CD4-positive, alpha-beta T cell treated with Interleukin-6 at 100 ng/mL for 8 hours (primary cell): ENCODE measurements at regions not wholly inside any gene's neighbourhood (a gene's known extent, or its start where the extent isn't known, plus 50 kb on each side); places are given as distances from the start of the nearest gene placed in this dataset.
"Not testable (repeated sequence)": the region's sequence is repeated elsewhere in the genome, so short reads cannot be mapped to it uniquely, and the experiment has no call there.

Source experiments
- DNase-seq: peaks from one replicate; pipeline ENCODE4 v3.0.0-alpha.2; 2020; ENCODE audit warnings: mixed read lengths, low spot score

DNA sequence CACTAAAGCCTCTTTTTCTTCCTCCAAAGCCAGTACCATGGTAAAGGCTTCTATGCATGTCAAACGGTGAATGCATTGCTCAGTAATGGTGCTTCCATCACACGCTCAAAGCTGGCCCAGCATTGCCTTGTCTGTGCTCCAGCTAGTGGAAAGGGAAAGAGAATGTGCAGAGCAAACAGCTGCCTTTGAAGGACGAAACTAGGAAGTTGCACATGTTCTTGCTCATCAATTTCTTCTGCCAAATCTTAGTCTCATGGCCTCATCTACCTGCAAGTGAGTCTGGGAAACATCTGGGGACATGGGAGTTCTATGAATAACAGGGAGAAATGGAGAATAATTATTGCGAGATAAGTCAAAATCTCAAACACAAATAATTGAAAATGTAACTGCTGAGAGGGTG lies 216.5 kb upstream of the SSTR4 start:
- no peak for DNase-seq

DNA sequence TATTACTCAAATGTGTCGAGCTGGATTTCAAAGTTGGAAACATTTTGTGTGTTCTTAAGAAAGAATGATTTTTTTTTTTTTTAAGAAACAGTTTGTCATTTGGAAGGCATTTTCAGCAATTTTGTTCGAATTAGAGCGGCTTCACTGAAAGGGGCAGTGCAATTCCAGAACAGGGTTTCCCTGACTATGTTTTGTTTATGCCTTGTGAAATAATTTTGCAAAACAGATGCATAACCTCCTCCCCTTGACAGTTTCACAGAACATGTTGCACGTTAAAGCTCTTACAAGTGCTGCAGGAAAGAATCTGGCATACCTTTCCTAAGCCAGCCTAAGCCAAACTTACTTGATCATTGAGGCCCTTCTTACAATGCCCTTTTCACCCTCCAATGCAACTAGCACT lies 216.0 kb upstream of the SSTR4 start:
- DNase-seq: no peak

DNA sequence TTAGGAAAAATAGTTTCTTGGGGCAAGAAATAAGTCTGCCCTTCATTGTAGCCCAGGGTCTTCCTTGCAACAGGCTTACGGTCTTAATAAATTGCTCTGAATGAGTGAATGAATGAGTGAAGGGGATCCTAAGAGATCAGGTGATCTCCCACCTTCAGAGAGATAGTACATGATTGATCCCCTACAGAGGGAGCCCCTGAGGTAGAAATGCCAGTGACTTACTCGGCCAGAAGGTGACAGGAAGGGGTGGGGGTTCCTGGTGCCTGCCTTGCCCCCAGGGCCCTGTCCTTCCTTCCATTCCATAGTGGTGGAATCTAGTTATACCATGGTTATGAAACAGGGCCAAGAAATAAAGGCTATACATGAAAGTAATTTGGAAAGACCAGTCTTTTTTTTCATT lies 215.3 kb upstream of the SSTR4 start:
- no peak for DNase-seq

DNA sequence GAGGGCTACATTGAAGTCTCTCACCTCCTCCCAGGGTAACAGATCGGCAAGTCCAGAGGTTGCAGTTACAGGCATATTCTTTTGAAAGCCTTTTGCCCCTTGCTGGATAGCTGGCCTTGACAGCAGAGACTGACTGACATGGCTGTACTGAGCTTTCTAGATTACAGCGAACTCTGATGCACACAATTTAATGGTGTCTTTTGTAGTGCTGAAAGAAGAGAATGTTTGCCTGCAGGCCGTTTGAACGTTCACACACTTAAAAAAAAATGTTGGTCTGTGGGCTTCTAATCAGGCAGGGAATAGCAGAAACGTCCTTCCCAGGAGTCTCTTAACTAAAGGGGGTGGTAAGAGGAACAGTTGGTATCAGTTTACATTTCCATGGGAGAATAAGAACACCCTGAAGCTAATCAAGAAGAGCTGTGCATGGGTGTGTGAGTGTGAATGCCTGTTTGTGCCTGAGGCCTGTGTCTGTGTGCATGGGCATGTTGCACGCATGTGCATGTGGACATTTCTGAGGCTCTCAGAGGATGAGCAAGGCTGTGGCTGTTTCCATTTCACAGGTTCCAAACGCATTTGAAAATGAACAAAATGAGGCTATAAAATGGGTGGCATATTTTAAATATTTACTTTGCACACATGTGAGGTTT lies 213.9 kb upstream of the SSTR4 start:
- DNase-seq: no peak

DNA sequence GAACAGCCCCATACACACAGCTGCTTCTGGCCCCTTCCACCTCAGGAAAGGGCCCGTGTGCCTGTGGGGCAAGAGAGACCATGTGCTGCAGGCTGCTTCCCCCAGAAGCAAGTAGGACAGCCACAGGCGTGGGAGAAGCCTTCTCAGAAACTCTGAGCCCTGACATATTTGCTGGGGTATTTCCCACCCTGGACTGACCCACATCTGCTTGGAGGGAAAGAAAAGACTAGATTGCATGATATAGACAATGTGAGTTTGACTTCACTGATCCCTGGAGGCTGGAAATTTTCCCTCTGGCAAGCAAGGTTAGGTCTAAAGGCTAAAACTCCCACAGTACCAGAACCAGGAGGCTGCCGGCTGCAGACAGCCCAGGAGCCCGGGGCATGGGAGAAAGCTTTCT lies 213.3 kb upstream of the SSTR4 start:
- no peak for DNase-seq

DNA sequence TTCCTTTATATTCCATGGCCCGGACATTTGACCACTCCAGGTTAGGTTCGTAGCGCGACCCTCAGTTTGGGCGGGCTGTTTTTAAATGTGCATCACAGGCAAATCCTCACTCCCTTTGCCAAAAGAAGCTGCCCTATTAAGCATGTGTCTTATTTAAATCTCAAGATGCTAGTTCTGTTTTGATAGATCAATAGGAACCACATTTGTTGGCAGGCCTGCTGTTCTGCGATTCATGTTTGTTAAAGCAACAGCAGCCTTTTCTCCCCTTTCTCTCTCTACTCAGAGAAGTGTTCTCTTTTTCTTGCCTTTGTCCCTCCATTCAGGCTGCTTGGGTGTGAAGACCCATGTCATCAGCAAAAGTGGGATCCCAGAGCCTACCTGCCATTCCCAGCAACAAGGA lies 212.0 kb upstream of the SSTR4 start:
- no peak for DNase-seq

DNA sequence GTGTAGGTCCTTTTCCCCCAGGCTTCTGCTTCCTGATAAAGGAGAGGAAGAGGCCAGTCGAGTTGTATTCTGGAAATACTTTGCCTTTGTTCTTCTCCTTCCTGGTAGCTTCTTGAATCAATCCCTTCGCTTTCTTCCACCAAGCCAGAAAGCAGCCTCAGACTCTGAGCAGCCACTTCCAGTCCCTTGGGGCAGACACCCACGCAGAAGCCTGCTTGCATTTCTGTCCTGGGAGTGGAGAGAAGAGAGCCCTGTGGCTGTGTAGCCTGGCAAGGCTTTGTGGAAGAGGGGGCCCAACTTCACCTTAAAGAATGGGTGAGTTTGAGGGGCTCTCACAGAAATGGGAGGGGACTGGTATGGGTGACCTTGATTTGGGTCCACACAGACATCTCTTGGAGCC lies 211.0 kb upstream of the SSTR4 start:
- no peak for DNase-seq

DNA sequence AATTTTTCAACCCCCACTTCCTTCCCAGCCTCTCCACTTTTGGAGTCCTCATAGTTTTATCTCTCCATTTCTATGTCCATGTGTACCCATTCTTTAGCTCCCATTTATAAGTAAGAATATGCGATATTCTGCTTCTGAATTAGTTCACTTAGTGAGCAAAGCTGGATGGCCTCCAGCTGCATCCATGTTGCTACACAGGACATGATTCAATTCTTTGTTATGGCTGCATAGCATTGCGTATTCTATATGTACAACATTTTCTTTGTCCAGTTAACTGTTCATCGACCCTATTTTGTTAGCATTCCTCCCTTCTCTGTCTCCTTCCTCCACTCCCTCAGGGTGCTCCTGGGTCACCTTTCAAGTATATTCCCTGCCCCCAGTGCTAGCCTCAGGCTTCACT lies 210.0 kb upstream of the SSTR4 start:
- no peak for DNase-seq

DNA sequence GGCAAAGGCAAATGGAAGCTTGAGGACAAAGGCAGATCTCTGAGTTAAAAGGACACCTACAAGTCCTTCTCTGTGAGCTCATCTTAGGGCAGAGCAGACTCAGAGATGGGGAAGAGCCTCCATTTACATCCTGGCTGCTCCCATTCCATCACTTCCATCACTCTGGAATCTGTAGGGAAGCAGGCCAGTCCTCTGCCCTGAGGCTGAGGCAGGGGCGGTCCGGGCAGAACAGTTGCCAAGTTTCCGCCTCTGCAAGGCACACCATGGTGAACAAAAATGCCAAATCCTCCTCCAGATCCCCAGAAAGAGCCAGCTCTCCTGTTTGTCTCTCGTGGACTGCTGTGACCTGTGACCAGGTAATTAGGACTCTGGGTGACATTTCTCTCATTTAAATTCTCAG lies 209.6 kb upstream of the SSTR4 start:
- DNase-seq: no peak

DNA sequence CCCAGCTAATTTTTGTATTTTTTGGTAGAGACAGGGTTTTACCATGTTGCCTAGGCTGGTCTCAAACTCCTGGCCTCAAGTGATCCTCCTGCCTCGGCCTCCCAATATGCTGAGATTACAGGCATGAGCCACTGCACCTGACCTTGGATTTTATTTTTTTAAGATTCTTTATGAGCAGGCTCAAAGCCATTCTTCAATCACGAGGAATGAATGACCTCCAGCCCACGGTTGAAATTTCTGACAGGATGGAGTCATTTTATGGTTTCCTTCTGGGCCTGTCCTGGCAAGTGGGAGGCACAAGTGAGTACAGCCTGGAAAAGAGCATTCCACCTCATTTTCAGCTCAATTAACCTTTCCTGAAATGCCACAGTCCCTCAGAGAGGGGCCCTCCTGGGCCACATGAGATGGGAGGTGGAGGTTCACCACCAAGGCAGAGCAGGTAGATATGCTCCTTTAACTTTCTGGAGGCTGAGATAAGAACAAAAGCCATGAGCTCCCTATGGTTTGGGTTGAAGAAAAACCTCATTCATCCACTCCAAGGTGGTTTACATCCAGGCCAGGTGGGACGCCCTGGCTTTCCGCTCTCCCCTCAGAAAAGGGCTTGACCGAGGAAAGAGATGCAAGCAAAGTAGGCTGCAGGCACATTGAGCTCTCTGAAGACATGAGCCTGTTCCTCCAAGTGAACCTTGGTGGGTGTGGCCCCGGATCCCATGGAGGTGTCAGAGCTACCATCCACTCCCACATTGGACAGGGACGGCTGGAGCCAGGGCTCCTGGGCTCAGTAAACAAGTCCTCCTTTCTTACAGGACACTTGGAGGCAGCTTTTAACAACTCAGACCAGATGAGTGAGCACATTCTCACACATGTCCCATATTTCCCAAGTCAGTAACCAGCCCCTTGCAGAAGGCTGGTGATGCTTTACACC lies 208.5 kb upstream of the SSTR4 start:
- DNase-seq: no peak

DNA sequence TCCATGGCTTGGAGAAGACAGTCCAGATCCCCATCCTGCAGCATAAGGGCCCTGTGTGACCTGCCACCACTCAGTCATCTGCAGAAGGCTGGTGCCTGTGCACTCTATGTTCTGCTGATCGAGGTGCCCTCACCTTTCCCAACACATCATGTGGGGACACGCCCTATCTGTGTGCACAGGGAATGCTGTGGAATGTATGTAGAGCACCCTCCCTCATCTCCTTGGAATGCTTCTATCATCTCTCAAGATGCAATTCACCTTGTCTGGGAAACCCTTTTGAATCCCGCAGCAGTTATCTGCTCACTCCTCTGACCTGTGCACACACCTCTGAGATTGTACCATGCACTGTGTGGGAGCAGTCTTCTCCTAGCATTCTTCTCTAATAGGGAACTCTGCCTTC lies 207.2 kb upstream of the SSTR4 start:
- no peak for DNase-seq

DNA sequence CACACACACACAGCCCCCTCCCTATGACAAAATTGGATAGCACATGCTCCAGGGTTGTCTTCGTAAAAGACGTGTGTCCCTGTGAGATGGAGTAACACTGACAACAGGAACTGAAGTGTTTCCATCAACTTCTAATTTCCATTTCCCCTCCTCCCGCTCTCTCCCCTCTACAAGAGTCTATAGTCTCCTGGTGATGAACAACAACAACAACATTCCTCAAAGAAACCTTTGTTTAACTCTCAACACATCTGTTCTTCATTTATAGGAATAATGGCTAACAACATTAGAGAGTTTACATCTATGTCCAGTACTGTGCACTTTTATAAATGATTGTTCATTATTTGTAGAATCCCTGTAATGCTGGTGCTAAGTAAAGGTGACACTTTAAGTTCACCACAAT lies 205.8 kb upstream of the SSTR4 start:
- no peak for DNase-seq

DNA sequence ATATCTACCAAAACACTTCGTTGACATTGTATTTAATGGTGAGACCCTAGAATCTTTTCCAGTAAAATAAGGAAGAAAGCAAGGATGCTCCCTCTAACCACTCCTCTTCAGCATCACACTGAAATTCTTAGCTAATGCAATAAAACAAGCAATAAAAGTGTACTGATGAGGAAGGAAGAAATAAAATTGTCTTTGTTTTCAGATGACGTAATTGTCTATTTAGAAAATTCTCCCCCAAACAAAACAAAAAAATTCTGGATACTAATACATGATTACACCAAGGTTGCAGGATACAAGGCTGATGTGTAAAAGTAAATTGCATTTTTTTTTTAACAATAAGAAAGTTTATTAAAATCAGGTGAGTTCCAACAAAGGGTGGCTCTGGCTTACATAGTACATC lies 205.0 kb upstream of the SSTR4 start:
- DNase-seq: no peak

DNA sequence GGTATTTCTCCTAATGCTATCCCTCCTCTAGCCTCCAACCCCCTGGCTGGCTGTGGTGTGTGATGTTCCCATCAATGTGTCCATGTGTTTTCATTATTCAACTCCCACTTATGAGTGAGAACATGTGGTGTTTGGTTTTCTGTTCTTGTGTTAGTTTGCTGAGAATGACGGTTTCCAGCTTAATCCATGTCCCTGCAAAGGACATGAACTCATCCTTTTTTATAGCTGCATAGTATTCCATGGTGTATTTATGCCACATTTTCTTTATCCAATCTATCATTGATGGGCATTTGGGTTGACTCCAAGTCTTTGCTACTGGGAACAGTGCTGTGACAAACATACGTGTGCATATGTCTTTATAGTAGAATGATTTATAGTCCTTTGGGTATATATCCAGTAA lies 204.4 kb upstream of the SSTR4 start:
- DNase-seq: not testable (repeated sequence)

DNA sequence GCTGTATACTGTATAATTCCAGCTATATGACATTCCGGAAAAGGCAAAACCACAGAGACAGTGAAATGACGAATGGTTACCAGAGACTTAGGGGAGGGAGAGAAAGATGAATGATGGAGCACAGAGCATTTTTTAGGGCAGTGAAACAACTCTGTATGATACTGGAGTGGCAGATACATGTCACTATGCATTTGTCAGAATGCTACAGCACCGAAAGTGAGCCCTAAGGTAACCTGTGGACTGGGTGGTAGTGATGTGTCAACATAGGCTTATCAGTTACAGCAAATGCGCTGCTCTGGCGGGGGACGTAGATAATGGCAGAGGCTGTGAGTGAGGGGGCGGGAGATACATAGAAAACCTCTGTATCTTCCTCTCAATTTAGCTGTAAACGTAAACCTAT lies 201.3 kb upstream of the SSTR4 start:
- DNase-seq: no peak

DNA sequence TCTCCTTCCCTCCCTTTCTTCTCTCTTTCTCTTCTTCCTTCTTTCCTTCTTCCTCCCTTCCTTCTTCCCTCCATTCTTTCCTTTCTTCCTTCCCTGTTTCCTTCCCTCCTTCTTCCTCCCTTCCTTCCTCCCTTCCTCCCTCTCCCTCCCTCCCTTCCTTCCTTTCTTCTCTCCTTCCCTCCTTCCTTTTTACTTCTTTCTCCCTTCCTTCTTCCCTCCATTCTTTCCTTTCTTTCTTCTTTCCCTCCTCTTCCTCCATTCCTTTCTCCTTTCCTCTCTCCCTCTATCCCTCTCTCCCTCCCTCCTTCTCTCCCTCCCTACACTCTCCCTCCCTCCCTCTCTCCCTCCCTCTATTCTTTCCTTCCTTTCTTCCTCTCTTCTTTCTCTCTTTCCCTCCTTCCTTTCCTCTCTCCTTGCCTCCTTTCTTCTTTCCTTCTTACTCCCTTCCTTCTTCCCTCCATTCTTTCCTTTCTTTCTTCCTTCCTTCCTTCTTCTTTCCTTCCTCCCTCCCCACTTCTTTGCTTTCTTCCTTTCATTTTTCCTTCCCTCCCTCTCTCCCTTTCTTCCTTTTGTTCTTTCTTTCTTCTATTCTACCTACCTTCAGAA lies 200.4 kb upstream of the SSTR4 start:
- DNase-seq: no peak

DNA sequence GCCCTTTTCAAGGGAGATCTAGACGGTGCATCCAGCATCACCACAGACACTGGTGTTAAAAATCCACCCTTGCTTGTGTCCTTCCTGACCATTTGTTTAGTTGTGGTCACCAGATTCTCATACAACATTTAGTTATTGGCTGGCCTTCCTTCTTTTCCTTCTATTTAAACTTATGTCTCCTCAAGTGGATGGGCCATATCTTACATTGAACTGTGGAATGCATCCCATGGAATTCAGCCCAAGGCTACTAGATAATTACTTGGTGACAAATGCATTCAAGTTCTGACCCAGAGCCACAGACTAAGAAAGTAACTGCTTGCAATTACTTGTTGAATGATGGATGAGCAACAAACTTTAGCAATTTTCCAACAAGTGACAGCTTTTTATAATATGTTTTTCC lies 198.9 kb upstream of the SSTR4 start:
- no peak for DNase-seq

DNA sequence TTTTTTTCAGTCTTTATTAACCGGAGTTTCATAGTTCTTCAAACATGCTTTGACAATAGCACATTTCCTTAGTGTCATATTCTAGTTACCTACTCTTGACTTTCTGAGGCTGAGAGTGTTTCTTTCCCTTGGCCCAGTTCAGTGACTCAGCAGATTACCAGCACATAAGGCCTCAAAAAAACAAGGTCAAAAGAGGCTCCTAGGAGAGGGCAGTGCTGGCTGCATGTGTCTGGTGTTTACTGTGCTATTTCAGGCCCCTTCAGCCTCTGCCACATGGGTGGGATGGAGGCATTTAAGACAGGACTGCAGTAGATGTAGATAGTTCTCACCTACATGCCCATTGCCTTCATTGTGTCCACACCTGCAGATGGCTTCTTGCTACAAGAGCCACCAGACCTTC lies 198.2 kb upstream of the SSTR4 start:
- no peak for DNase-seq

DNA sequence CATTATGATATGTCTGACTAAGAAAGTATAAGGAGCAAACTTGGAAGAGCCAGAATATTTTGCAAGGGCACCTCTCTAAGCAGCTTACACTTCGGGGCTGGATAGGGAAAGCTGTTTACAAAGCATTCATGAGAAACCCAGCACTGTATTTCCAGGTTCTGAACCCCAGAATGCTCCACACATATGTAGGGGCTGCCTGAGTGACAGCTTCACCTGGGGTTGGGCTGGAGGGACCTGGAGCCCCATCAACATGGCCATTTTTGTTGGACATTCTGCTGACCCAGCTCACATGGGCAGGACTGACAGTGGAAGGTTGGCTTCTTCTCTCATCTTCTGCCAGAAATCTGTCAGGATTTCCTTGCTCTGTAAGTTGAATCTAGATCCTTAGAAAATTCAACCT lies 197.1 kb upstream of the SSTR4 start:
- DNase-seq: no peak

DNA sequence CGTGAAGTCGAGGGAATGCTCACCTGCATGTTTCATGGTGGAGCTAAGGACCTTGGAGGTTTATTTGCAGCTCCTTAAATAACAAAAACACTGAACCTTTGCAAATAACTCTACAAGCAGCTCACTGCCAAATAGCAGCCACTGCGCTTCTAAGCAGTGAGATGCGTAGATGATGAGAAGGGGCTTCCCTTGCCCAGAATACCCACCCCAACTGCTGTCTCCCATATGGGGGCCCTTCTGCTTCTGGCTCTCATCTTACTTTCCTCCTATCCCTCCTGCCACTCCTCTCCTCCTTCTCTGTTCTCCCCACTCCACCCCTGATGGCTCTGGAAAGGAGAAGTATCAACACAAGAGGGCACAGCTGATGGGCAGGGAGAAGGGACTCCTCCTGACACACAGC lies 193.3 kb upstream of the SSTR4 start:
- DNase-seq: no peak

DNA sequence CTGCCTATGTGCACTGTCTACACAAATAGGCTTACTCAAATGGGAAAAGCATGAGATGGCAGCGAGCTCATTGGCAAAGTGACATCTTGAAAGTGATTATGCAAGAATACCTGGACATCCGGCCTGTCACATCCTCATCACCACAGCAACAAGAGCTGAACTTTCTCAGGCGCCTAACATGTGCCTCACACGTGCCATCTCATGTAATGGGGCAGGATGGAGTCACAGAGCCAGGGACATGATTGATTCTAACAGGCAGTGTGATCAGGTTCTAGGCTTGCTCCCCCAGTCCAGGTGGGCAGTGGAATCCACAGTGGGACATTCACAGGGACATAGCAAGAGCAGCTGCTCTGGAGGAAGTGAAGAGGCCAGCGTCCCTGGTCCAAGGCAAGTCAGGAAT lies 192.3 kb upstream of the SSTR4 start:
- no peak for DNase-seq

DNA sequence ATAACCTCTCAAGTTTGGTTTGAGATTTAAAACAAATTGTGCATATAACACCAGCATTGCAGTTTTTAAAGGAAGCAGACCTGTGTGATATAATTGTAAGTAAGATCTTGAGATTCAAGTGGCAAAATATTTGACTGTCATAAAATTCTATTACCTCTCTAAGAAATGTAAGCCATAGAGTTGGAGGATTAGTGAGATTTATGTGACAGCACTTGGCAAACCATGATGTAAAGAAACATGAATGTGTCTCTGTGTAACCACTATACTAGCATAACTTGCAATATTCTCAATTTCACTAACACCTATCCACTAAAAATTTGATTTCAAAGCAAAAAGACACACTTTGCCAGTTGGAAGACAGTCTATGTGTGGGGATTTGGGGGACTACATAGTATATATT lies 190.2 kb upstream of the SSTR4 start:
- DNase-seq: no peak

DNA sequence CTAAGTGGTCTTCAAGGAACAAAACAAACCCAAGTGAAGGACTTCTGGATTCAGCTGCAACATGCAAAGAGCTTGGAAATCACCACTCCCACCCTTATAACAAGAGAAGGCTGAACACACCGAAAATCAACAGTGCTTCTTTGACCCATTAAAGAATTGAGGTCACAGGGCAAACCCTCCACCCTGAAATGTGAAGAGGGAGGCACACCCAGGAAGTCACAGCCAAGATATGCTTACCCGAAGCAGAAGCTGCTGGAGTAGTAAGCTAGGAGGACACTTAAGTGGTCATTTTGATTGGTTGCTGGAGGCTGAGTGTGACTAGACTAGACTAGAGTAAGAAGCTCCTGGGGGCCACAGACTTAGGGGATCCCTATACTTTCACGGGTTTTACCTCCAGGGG lies 188.2 kb upstream of the SSTR4 start:
- no peak for DNase-seq
